ENCODE measurements at regions not wholly inside any gene's neighbourhood (a gene's known extent, or its start where the extent isn't known, plus 50 kb on each side); places are given as distances from the start of the nearest gene placed in this dataset.

DNA sequence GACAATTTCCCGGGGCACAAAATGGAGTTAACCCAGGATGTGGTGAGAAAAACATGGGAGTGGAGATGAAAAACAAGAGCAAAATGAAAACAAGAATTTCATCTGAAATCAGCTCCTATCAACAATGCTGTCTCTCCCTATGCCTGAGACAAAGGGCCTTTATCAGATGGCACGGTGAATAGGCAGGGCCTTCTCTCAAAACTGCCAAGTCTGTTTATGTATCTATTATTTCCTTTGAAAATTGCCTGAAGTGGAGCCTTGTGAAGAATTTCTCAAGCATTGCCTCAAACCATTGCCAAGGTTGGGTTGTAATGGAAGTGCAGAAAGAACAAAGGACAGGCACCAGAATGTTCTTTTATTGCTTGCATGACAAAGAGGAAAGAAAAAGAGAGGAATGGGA, 74.7 kb downstream of the BTBD3 start:
- TF ChIP-seq CTCF (IDR thresholded peaks at IDR 0.05; ENCODE audit: extremely low read depth in 1 of 2, insufficient read depth in 1 of 2, low read depth in 1 of 2, low read length in 2 of 2): no peak
- no peak for TF ChIP-seq EZH2 (IDR thresholded peaks at IDR 0.05; ENCODE audit: borderline replicate concordance, low read depth, low read length, severe bottlenecking)
- no peak for TF ChIP-seq POLR2AphosphoS5 (IDR thresholded peaks at IDR 0.05; ENCODE audit: insufficient read depth, low read depth, low read length)
- no peak for TF ChIP-seq JUN (IDR thresholded peaks at IDR 0.05; ENCODE audit: borderline replicate concordance, insufficient read depth, insufficient read length, low read depth)
- no peak for TF ChIP-seq FOS (IDR thresholded peaks at IDR 0.05; ENCODE audit: borderline replicate concordance, insufficient read depth, low read length)
